Epithelial cell of proximal tubule (primary cell): ENCODE measurements at regions not wholly inside any gene's neighbourhood (a gene's known extent, or its start where the extent isn't known, plus 50 kb on each side); places are given as distances from the start of the nearest gene placed in this dataset.
A peak's percentile ranks its signal among the peaks of the same experiment; 100 is the strongest.

Experiments
- DNase-seq: peaks from one replicate; pipeline ENCODE4 v3.0.0-alpha.2; 2011; ENCODE audit warnings: low read depth
- H3K4me3 ChIP-seq: 2 replicates; pipeline ENCODE4 v1.5.1; 2011; ENCODE audit warnings: low read depth, mild to moderate bottlenecking, low read length
- CTCF ChIP-seq: conservative IDR thresholded peaks from 2 replicates; pipeline ENCODE4 v1.5.1; 2012; ENCODE audit warnings: low read depth, mild to moderate bottlenecking, low read length

- no peak overlapping the region for H3K4me3 ChIP-seq
- TF ChIP-seq CTCF, result no peak
- DNase-seq, result no peak
These were observed 189.5 kb upstream of the GMDS start for GRCh38 chr6:2434912-2435311.

- TF ChIP-seq CTCF, result no peak
- H3K4me3 ChIP-seq, result peak overlapping the region; percentile 3
- DNase-seq, result peak; percentile 87
These were observed 188.7 kb upstream of the GMDS start for GRCh38 chr6:2434116-2434515.

GRCh38 chr6:2433711-2434110 lies 188.3 kb upstream of the GMDS start:
- peak overlapping the region; percentile 3 for H3K4me3 ChIP-seq

GRCh38 chr6:2433266-2433665 lies 187.9 kb upstream of the GMDS start:
- H3K4me3 ChIP-seq, result no peak overlapping the region
- DNase-seq, result no peak
- TF ChIP-seq CTCF, result no peak

More at GRCh38 chr6:2433711-2434110, 188.3 kb upstream of the GMDS start:
- TF ChIP-seq CTCF, result no peak
- DNase-seq, result no peak

GRCh38 chr6:2432292-2432691 lies 186.9 kb upstream of the GMDS start:
- H3K4me3 ChIP-seq, result no peak overlapping the region
- no peak for TF ChIP-seq CTCF
- peak; percentile 96 for DNase-seq

GRCh38 chr6:2430612-2431011 lies 185.2 kb upstream of the GMDS start:
- H3K4me3 ChIP-seq, result no peak overlapping the region
- TF ChIP-seq CTCF, result no peak
- DNase-seq, result no peak

- no peak for DNase-seq
- TF ChIP-seq CTCF, result no peak
- no peak overlapping the region for H3K4me3 ChIP-seq
These were observed 184.1 kb upstream of the GMDS start for GRCh38 chr6:2429460-2429859.
